K562 (cell line): ENCODE measurements at regions not wholly inside any gene's neighbourhood (a gene's known extent, or its start where the extent isn't known, plus 50 kb on each side); places are given as distances from the start of the nearest gene placed in this dataset.
A peak's percentile ranks its signal among the peaks of the same experiment; 100 is the strongest.

ENCODE experiments used
- ARID1B ChIP-seq: fragments of 450-650 bp; IDR thresholded peaks from 2 replicates; pipeline ENCODE4 v1.6.1; 2016; ENCODE audit warnings: antibody characterized with exemption, mild to moderate bottlenecking, inconsistent platforms
- ATF3 ChIP-seq, 2 experiments: fragments of 450-650 bp in 1 of 2; sonication (generic) in 1 of 2; formaldehyde crosslinking in 1 of 2; IDR thresholded peaks in 1 of 2; conservative IDR thresholded peaks in 1 of 2; 2 replicates each; pipeline versions ENCODE4 v1.6.1 to v1.8.1; 2016 to 2023; ENCODE audit warnings: mild to moderate bottlenecking in 2 of 2, moderate library complexity in 2 of 2, inconsistent platforms in 1 of 2, missing genetic modification reagents in 1 of 2
- GABPB2 ChIP-seq: fragments of 250-450 bp; sonication (Bioruptor Pico); conservative IDR thresholded peaks from 2 replicates; pipeline ENCODE4 v1.5.1; 2021; ENCODE audit warnings: mild to moderate bottlenecking
- HINFP ChIP-seq: fragments of 450-650 bp; conservative IDR thresholded peaks from 2 replicates; pipeline ENCODE4 v1.6.1; 2016; ENCODE audit warnings: missing genetic modification characterization, low read depth, mild to moderate bottlenecking, control low read depth, missing compliant biosample characterization
- ILK ChIP-seq: fragments of 450-650 bp; IDR thresholded peaks from 2 replicates; pipeline ENCODE4 v1.6.1; 2016; ENCODE audit warnings: missing genetic modification characterization, low read depth, mild to moderate bottlenecking, missing compliant biosample characterization, moderate library complexity, borderline replicate concordance
- KDM2B ChIP-seq: fragments of 250-450 bp; sonication (Bioruptor Pico); IDR thresholded peaks from 2 replicates; pipeline ENCODE4 v1.8.0; 2021; ENCODE audit warnings: mild to moderate bottlenecking, moderate library complexity
- KLF16 ChIP-seq: IDR thresholded peaks from 2 replicates; pipeline ENCODE4 v1.6.1; 2016; ENCODE audit warnings: antibody characterized with exemption
- MECOM ChIP-seq: fragments of 250-450 bp; sonication (Bioruptor Pico); IDR thresholded peaks from 2 replicates; pipeline ENCODE4 v1.8.0; 2022; ENCODE audit warnings: inconsistent platforms
- PBX2 ChIP-seq, 2 experiments: IDR thresholded peaks in 1 of 2; conservative IDR thresholded peaks in 1 of 2; 2 replicates each; pipeline ENCODE4 v1.6.1; 2016; ENCODE audit warnings: low read depth in 2 of 2, mild to moderate bottlenecking in 1 of 2, missing compliant biosample characterization in 1 of 2, missing genetic modification characterization in 1 of 2, moderate library complexity in 1 of 2
- PHB2 ChIP-seq: fragments of 450-650 bp; IDR thresholded peaks from 2 replicates; pipeline ENCODE4 v1.6.1; 2017; ENCODE audit warnings: low read depth
- PTRF ChIP-seq: fragments of 450-650 bp; IDR thresholded peaks from 2 replicates; pipeline ENCODE4 v1.6.1; 2016; ENCODE audit warnings: mild to moderate bottlenecking, missing genetic modification characterization, missing compliant biosample characterization
- SAFB2 ChIP-seq: fragments of 200-400 bp; formaldehyde crosslinking; IDR thresholded peaks from 2 replicates; pipeline ENCODE4 v1.6.1; 2018; ENCODE audit warnings: borderline replicate concordance, low read length, low read depth, moderate library complexity; ENCODE audit not compliant: severe bottlenecking
- TEAD4 ChIP-seq, 2 experiments: sonication (generic) in 1 of 2; formaldehyde crosslinking in 1 of 2; IDR thresholded peaks; 2 replicates each; pipeline versions ENCODE4 v1.6.1 to v1.8.0; 2012 to 2022; ENCODE audit warnings: borderline replicate concordance in 1 of 2, inconsistent platforms in 1 of 2, low read length in 1 of 2, mild to moderate bottlenecking in 1 of 2, missing genetic modification reagents in 1 of 2
- VEZF1 ChIP-seq: fragments of 200-800 bp; sonication (Bioruptor generic); IDR thresholded peaks from 2 replicates; pipeline ENCODE4 v1.6.1; 2017; ENCODE audit warnings: missing genetic modification characterization, missing compliant biosample characterization
- ZBTB2 ChIP-seq: fragments of 450-650 bp; IDR thresholded peaks from 2 replicates; pipeline ENCODE4 v1.6.1; 2016; ENCODE audit warnings: antibody characterized with exemption
- ZNF174 ChIP-seq: fragments of 250-450 bp; sonication (Bioruptor Pico); IDR thresholded peaks from 2 replicates; pipeline ENCODE4 v1.4.0; 2020; ENCODE audit warnings: mild to moderate bottlenecking
- ZNF431 ChIP-seq: sonication (generic); formaldehyde crosslinking; IDR thresholded peaks from 2 replicates; pipeline ENCODE4 v1.8.0; 2022; ENCODE audit warnings: mild to moderate bottlenecking, missing genetic modification reagents
- ZNF551 ChIP-seq: fragments of 250-450 bp; sonication (Bioruptor Pico); IDR thresholded peaks from 2 replicates; pipeline ENCODE4 v1.5.0; 2021; ENCODE audit warnings: mild to moderate bottlenecking, moderate library complexity

- TF ChIP-seq TEAD4 (IDR thresholded peaks at IDR 0.05; ENCODE audit: low read length) (peak; percentile 81), TEAD4 (CRISPR knock-in tag; IDR thresholded peaks at IDR 0.05; ENCODE audit: borderline replicate concordance) (no peak), ZNF431 (CRISPR knock-in tag) (no peak), ILK (0 out of 2 replicates have a peak, but pooled peaks have one; percentile 15), KLF16 (peak; percentile 52; the same call in 1 of the 2 replicates), SAFB2 (no peak), PHB2 (no peak), KDM2B (CRISPR knock-in tag) (no peak), MECOM (CRISPR knock-in tag) (no peak), ATF3 (IDR thresholded peaks at IDR 0.05) (peak; percentile 93), ATF3 (CRISPR knock-in tag; conservative IDR thresholded peaks at IDR 0.05) (no peak), VEZF1 (CRISPR knock-in tag) (peak; percentile 65), ZNF551 (CRISPR knock-in tag) (no peak), ARID1B (peak; percentile 95), ZNF174 (CRISPR knock-in tag) (no peak), PTRF (tag) (no peak), PBX2 (CRISPR knock-in tag; IDR thresholded peaks at IDR 0.05; ENCODE audit: low read depth) (no peak), PBX2 (tag; conservative IDR thresholded peaks at IDR 0.05; ENCODE audit: low read depth) (0 out of 2 replicates have a peak, but pooled peaks have one; percentile 21), ZBTB2 (no peak), GABPB2 (CRISPR knock-in tag) (no peak), HINFP (tag) (no peak)
Measured at GRCh38 chr7:47685712-47686376, 103.9 kb upstream of the TNS3 start (continued).
